Rectal smooth muscle tissue (tissue), 1 donor: ENCODE measurements at regions not wholly inside any gene's neighbourhood (a gene's known extent, or its start where the extent isn't known, plus 50 kb on each side); places are given as distances from the start of the nearest gene placed in this dataset.

Experiments
- H3K27ac ChIP-seq: one replicate; pipeline ENCODE4 v1.7.0; 2013; ENCODE audit warnings: low read depth, low read length, inconsistent platforms
- H3K27me3 ChIP-seq: one replicate; pipeline ENCODE4 v1.7.0; 2013; ENCODE audit warnings: low read length; ENCODE audit not compliant: control insufficient read depth, insufficient read depth
- H3K36me3 ChIP-seq: one replicate; pipeline ENCODE4 v1.7.0; 2013; ENCODE audit warnings: low read length; ENCODE audit not compliant: control insufficient read depth, insufficient read depth
- H3K4me1 ChIP-seq: one replicate; pipeline ENCODE4 v1.7.0; 2013; ENCODE audit warnings: low read length; ENCODE audit not compliant: control insufficient read depth, insufficient read depth
- H3K4me3 ChIP-seq: one replicate; pipeline ENCODE4 v1.7.0; 2013; ENCODE audit warnings: low read length
- H3K9ac ChIP-seq: one replicate; pipeline ENCODE4 v1.7.0; 2013; ENCODE audit warnings: low read length

DNA sequence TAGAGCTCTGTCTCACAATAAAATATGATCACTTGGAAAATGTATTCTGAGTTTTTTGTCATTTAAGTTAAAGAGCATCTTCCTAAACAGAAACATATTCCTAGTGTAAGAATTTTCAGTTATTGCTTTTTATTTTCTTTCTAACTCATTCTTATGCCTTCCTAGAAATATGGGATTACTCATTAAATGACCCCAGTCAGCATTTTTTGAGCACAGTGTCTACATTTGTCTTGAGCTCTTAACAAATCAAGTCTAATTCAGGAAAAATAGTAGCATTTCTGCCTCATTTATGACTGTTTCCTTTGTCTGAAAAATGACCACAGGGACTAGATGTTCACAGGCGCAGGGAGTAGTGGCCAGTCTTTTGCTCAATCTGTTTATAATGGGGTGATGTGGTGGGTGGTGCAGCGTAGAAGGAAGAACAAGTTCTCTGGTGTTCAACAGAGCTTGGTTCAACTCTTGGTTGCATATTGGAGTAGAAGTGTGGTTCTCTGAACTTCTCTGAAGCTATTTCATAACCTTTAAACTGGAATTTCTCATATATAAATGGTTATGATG, 267.1 kb downstream of the CYRIA start:
- Histone ChIP-seq H3K27me3 (no peaks in the 10 kb centered on the region), H3K4me1 (no peaks in the 10 kb centered on the region), H3K9ac (no peak overlapping the region), H3K27ac (no peak overlapping the region), H3K4me3 (no peak overlapping the region), H3K36me3 (no peaks in the 10 kb centered on the region)

DNA sequence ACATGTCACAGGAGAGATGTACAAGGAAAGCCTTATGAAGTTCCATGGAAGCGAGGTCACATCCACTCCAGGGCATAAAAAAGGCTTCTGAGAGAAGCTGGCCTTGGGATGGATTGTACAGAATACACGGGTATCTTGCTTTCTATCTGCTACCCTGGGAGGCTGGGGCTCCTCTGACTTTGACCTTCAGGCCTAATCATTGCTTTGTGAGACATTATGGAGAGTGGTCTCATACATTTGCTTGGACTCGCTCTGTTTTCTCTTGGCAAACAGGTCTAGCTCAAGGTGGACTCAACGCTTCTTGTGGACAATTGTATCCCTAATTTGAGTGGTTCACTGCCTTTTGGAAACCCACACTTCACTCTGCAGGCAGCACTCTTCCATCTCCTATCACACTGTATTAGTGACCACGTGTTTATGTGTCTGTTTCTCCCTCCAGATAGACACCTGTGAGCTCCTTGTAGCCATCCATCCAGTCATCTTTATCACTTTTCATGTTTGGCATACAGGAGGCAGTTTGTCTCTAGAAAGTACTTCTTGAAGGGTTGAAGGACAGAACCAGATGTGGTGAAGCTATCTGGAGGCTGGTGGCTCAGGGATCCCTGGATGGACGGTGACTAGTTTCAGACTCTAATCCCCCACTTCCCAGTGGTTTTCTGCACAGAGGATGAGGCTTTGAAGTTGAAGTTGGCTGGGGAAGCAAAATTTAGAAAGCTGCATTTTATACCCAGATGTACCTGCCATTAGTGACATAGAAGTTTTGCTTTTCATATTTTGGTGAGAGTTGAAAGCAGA, 267.8 kb downstream of the CYRIA start:
- no peaks in the 10 kb centered on the region for H3K27me3 ChIP-seq
- H3K27ac ChIP-seq, result no peak overlapping the region
- H3K36me3 ChIP-seq, result no peaks in the 10 kb centered on the region
- no peak overlapping the region for H3K9ac ChIP-seq
- H3K4me1 ChIP-seq, result no peaks in the 10 kb centered on the region
- no peak overlapping the region for H3K4me3 ChIP-seq

DNA sequence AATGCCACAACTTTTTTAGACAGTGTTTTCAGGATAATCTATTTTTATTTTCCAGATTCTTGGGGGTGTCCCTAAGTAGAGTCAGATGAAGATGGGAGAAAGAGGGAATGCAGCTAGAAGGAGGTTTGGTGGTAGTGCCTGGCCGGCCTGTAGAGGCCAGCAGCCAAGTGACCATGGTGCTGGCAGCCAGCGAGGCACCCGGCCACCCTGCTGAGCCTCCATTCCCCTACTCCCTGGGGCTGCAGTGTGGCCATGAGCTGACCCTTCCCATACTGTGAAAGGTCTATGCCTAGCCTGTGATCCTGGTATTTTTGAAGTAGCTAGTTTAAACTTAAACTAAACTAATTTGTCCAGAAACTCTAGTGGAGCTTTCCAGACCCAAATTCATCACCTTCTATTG, 268.6 kb downstream of the CYRIA start:
- Histone ChIP-seq H3K9ac (no peak overlapping the region), H3K4me3 (no peak overlapping the region), H3K36me3 (no peaks in the 10 kb centered on the region), H3K27ac (no peak overlapping the region), H3K27me3 (no peaks in the 10 kb centered on the region), H3K4me1 (no peaks in the 10 kb centered on the region)

DNA sequence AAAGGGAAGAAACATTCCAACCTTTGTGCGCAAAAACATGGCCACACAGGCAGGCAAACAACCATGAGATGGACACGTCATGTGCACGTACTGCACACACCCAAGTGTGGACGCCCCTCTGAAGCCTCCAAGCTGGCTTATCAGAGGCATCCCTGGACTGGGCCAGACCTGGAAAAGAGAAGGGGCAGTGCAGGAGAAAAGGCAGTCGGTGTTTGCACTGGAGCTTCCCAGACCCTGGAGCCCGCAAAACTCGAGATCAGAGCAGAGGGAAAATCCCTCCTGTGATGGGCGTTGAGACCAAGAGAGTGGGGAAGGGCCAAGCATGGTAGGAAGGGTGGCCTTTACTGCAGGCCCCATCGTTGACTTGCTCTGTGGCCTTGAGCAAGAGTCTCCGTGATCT, 269.5 kb downstream of the CYRIA start:
- no peak overlapping the region for H3K9ac ChIP-seq
- H3K36me3 ChIP-seq, result no peaks in the 10 kb centered on the region
- no peak overlapping the region for H3K27ac ChIP-seq
- H3K4me1 ChIP-seq, result no peaks in the 10 kb centered on the region
- no peak overlapping the region for H3K4me3 ChIP-seq
- H3K27me3 ChIP-seq, result no peaks in the 10 kb centered on the region

DNA sequence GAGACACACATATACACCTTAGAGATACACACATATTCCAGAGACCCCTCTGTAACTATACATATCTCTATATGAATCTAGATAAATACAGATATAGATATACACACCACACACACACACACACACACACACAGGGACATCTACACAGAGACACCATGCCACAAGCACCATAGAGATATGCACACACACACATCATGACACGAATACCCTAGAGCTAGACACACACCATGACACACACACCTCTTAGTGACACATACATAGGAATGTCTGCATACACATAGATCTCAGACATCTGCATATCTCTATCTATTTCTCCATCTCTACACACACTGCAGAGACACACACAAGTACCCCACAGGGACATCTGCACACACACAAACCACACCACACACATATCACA, 270.0 kb downstream of the CYRIA start:
- no peaks in the 10 kb centered on the region for H3K4me1 ChIP-seq
- no peak overlapping the region for H3K4me3 ChIP-seq
- H3K9ac ChIP-seq, result no peak overlapping the region
- no peak overlapping the region for H3K27ac ChIP-seq
- H3K27me3 ChIP-seq, result no peaks in the 10 kb centered on the region
- H3K36me3 ChIP-seq, result no peaks in the 10 kb centered on the region

DNA sequence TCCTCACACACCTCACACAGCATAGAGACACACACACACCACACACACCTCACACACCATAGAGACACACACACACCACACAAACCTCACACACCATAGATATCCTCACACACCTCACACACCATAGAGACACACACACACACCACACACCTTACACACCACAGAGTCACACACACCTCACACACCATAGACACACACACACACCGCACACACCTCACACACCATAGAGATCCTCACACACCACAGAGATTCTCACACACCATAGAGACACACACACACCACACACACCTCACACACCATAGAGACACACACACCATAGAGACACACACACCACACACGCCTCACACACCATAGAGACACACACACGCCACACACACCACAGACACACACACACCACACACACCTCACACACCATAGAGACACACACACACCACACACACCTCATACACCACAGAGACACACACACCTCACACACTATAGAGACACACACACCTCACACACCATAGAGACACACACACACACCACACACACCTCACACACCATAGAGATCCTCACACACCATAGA, 270.6 kb downstream of the CYRIA start:
- Histone ChIP-seq H3K9ac (no peak overlapping the region), H3K27ac (no peak overlapping the region), H3K4me3 (no peak overlapping the region), H3K27me3 (no peaks in the 10 kb centered on the region), H3K4me1 (no peaks in the 10 kb centered on the region), H3K36me3 (no peaks in the 10 kb centered on the region)

DNA sequence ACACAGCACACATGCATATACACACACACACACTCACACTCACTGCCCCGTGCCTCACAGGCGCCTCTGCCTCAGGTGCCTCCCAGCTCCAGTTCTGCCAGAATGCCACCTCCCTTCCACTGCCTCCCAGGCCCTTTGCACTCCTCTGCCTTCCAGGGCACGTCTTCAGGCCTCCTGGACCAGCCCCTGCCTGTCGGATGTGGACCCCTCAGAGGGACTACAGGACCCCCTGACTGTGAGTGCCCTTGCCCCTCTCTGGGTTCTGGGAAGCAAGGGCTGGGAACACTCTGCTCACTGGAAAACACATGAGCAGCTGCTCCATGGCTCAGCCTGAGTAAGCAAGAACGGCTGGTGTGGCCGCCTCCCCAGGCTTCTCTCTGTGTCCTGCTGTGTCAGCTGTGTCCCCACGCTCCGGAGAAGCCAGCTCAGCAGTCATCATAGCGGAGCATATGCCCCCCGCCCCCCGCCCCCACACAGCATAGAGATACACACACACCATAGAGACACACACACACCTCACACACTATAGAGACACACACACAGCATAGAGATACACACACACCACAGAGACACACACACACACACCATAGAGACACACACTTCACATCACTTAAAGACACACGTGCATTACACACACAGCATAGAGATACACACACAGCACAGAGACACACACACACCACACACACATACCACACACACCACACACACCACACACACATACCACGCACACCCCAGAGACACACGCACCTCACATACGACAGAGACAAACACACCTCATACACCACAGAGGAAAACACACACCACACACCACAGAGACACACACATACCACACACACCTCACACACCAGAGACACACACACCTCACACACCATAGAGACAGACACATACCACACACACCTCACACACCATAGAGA, 271.3 kb downstream of the CYRIA start:
- H3K4me1 ChIP-seq, result no peaks in the 10 kb centered on the region
- H3K27me3 ChIP-seq, result no peaks in the 10 kb centered on the region
- no peak overlapping the region for H3K27ac ChIP-seq
- H3K36me3 ChIP-seq, result no peaks in the 10 kb centered on the region
- no peak overlapping the region for H3K4me3 ChIP-seq
- no peak overlapping the region for H3K9ac ChIP-seq

DNA sequence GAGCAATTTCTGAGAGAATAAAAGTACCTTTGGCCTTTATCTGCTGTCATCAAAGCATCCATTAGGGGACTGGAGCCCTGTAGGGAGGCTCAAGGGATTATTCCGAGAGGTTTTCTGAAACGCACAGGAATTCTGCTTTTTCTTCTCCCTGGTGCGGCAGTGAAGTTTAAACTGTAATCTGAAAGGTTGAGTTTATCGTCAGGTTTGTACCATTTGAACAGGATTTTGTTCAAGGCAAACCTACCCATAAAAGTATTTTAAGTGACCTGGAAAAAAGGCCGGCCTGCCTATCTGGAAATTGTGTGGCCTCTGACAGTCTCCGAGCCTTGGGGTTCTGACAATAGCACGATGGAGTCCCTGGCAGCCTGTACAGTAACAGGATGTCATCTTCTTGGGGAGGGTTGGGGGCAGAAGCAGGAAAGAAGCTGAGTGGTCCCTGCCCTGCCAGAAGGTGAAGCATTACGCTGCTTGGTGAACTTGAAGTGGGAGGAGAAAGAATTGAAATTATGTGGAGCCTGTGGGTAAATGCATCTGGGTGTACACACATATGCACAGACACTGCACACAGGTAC, 272.0 kb downstream of the CYRIA start:
- Histone ChIP-seq H3K4me3 (no peak overlapping the region), H3K9ac (no peak overlapping the region), H3K27me3 (no peaks in the 10 kb centered on the region), H3K4me1 (no peaks in the 10 kb centered on the region), H3K27ac (no peak overlapping the region), H3K36me3 (no peaks in the 10 kb centered on the region)

DNA sequence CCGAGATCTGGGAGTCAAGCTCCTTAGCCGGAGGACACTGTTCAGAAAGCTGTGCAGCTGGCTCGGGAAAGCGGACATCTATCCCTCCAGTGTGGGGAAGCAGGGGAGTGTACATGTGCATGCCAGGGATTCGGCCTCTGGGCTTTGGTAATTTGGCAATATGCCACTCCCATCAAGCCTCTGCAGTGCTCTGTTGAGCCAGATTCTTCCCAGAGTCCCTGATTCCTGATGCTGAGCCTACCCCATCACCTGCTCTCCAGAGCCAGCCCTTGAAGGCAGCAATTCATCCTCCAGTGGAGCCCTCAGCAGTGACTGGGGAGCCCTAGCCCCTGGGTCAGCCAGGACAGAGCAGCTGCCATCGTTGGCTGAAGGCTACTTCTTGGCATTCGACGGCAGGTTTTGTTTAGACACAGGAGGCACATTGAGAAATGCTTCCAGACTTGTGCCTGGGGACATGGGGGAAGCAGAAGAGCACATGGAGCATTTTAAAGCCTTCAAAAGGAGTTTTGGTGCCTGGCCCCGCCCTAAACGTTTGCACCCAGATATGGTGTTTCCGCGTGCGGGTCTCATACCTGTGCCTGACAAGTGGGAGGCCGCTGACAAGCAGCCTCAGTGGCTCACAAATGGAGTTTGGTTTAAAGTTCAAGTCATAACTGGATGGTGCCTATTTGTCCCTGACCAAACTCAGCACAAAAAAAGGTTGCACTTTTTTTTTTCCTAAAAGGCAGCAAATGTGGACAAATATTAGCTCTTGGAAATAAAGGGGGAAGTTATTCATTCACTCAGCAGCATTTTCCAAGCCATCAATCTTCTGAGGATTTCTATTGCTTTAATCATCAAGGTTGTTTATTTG, 272.8 kb downstream of the CYRIA start:
- no peak overlapping the region for H3K27ac ChIP-seq
- no peaks in the 10 kb centered on the region for H3K36me3 ChIP-seq
- H3K27me3 ChIP-seq, result no peaks in the 10 kb centered on the region
- no peak overlapping the region for H3K4me3 ChIP-seq
- H3K4me1 ChIP-seq, result no peaks in the 10 kb centered on the region
- H3K9ac ChIP-seq, result no peak overlapping the region

DNA sequence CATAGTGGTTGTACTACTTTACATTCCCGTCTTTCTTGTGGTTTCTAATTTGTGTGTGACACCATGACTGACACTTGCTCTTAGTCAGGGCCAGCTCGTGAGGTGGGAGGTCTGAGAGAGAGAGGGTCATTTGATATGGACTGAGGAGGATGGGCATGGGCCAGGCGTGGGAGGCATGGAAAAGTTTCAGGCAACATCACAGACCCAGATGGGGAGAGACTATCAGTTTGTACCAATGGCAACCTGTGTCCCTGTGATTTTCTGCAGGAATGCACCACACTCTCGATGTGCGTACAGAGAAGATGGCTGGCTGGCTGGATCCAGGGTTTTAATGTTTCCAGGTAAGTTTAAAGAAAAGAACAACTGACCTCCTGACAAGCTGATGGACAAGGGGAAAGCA, 273.6 kb downstream of the CYRIA start:
- Histone ChIP-seq H3K4me3 (no peak overlapping the region), H3K4me1 (no peaks in the 10 kb centered on the region), H3K27me3 (no peaks in the 10 kb centered on the region), H3K27ac (no peak overlapping the region), H3K36me3 (no peaks in the 10 kb centered on the region), H3K9ac (no peak overlapping the region)

DNA sequence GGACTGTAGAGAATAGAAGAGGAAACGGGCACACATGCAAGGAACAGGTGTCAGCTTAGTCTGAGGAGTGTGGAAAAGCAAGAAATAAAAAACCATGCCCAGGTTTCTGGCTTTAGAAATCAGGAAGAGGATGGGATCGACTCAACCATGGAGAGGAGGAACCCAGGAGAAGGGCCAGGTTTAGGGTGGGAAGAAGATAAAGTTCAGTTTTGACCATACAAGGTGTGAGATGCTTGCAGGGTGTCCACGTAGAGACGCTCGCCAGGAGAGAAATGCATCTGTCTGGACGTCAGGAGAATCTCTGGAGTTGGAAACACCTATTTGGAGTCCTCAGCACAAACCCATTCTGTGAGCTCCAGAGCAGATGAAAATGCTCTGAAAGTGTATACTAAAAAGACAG, 275.1 kb downstream of the CYRIA start:
- Histone ChIP-seq H3K4me3 (no peak overlapping the region), H3K4me1 (no peaks in the 10 kb centered on the region), H3K27ac (no peak overlapping the region), H3K27me3 (no peaks in the 10 kb centered on the region), H3K9ac (no peak overlapping the region), H3K36me3 (no peaks in the 10 kb centered on the region)
